ENCODE measurements at regions not wholly inside any gene's neighbourhood (a gene's known extent, or its start where the extent isn't known, plus 50 kb on each side); places are given as distances from the start of the nearest gene placed in this dataset.

- peak; percentile 68 for DNase-seq
- WGBS, 5 donors, result 74 to 87% (median 82%) methylated on average over 10 to 13 of the region's 13 CpGs
Measured at GRCh38 chr2:71932780-71933466, 214.7 kb downstream of the CYP26B1 start.

DNA sequence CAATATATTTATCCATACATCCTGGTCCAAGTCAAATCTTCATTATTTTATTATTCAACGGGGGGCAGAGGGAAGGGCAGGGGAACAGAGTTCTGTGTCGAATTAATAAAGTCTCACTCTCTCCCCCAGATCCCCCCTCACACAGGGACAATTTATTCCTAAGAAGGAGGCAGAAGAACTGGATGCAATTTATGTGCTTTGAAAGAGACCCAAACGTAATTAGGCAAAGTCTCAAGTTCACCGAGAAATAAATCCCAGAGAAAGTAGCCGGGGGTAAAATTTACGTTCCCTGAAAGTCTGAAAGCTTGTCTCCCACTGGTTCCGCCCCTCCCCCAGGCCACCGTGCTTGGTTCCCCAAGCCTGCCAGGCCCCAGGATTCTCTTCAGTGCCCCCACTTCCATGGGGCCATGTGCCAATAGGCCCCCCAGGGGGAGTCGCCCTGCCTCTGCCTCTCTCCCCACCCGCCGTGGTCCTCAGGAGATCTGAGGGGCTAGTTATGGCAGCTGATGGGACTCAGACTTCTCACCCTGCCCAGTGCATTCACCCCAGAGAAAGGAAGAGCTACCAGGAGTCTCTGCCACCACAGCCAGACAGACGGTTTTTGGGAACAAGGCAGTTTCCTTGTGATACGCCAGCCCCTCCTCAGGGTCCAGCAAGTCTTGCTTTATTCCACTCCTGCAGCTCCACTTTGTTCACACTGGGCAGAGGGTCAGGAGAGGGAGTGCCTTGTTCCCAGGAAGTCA, 215.5 kb downstream of the CYP26B1 start:
- no peaks in the 10 kb centered on the region for H3K9me3 ChIP-seq
- H3K27me3 ChIP-seq (replicated peaks in 1 of 7), result no peaks in the 10 kb centered on the region
- no peaks in the 10 kb centered on the region for H3K36me3 ChIP-seq
- no peak overlapping the region for H3K4me3 ChIP-seq
- peaks cover 0 to 22% (median 0%) of the 10 kb centered on the region in 6 donors for H3K4me1 ChIP-seq
- no peak overlapping the region for H3K27ac ChIP-seq
- DNase-seq, result peak; percentile 36
- WGBS, 5 donors, result 86 to 94% (median 88%) methylated on average over 11 to 13 of the region's 13 CpGs
- intact Hi-C loops (cut with DNase I; ENCODE audit: low total_unique reads), result no loop called here
- TF ChIP-seq POLR2A (IDR thresholded peaks at IDR 0.05) (no peak), CTCF (IDR thresholded peaks at IDR 0.05 in 8 of 11, conservative IDR thresholded peaks at IDR 0.05 in 3 of 11) (no peak), POLR2AphosphoS5 (IDR thresholded peaks at IDR 0.05) (no peak)

More at GRCh38 chr2:71932780-71933466, 214.7 kb downstream of the CYP26B1 start:
- TF ChIP-seq POLR2AphosphoS5 (IDR thresholded peaks at IDR 0.05), result no peak
- TF ChIP-seq POLR2A (IDR thresholded peaks at IDR 0.05), result no peak
- TF ChIP-seq CTCF (IDR thresholded peaks at IDR 0.05 in 8 of 11, conservative IDR thresholded peaks at IDR 0.05 in 3 of 11), result no peak
- Histone ChIP-seq H3K4me3 (no peak overlapping the region), H3K9me3 (no peaks in the 10 kb centered on the region), H3K4me1 (peaks cover 0 to 22% (median 0%) of the 10 kb centered on the region in 6 donors), H3K36me3 (no peaks in the 10 kb centered on the region), H3K27me3 (replicated peaks in 1 of 7) (peaks cover 0 to under 1% (median 0%) of the 10 kb centered on the region in 7 donors), H3K27ac (no peak overlapping the region)
- intact Hi-C loops (cut with DNase I; ENCODE audit: low total_unique reads), result no loop called here

- H3K4me3 ChIP-seq, result no peak overlapping the region
- peak; percentile 67 for DNase-seq
- TF ChIP-seq CTCF (IDR thresholded peaks at IDR 0.05 in 8 of 11, conservative IDR thresholded peaks at IDR 0.05 in 3 of 11), result no peak
- TF ChIP-seq POLR2AphosphoS5 (IDR thresholded peaks at IDR 0.05), result no peak
- no peak for TF ChIP-seq POLR2A (IDR thresholded peaks at IDR 0.05)
- H3K9me3 ChIP-seq, result no peaks in the 10 kb centered on the region
- H3K4me1 ChIP-seq, result peaks cover 0 to 17% (median 0%) of the 10 kb centered on the region in 6 donors
- WGBS, 5 donors, result 77 to 91% (median 78%) methylated on average over 11 to 12 of the region's 12 CpGs
- H3K27me3 ChIP-seq (replicated peaks in 1 of 7), result no peaks in the 10 kb centered on the region
- intact Hi-C loops (cut with DNase I; ENCODE audit: low total_unique reads), result no loop called here
- no peaks in the 10 kb centered on the region for H3K36me3 ChIP-seq
- no peak overlapping the region for H3K27ac ChIP-seq
Measured at GRCh38 chr2:71930049-71930681, 217.5 kb downstream of the CYP26B1 start.

GRCh38 chr2:71929482-71929772, 218.2 kb downstream of the CYP26B1 start:
- Histone ChIP-seq H3K36me3 (no peaks in the 10 kb centered on the region), H3K27ac (no peak overlapping the region), H3K4me3 (no peak overlapping the region), H3K4me1 (peaks cover 0 to 11% (median 0%) of the 10 kb centered on the region in 6 donors), H3K27me3 (replicated peaks in 1 of 7) (no peaks in the 10 kb centered on the region), H3K9me3 (no peaks in the 10 kb centered on the region)
- no peak for DNase-seq
- WGBS, 5 donors, result 52 to 87% (median 76%) methylated on average over 2 of the region's 2 CpGs
- no peak for TF ChIP-seq CTCF (IDR thresholded peaks at IDR 0.05 in 8 of 11, conservative IDR thresholded peaks at IDR 0.05 in 3 of 11)
- TF ChIP-seq POLR2A (IDR thresholded peaks at IDR 0.05), result no peak
- TF ChIP-seq POLR2AphosphoS5 (IDR thresholded peaks at IDR 0.05), result no peak
- intact Hi-C loops (cut with DNase I; ENCODE audit: low total_unique reads), result no loop called here

Measured in spleen (tissue), 11 donors.